Naive thymus-derived CD8-positive, alpha-beta T cell (primary cell): ENCODE measurements at regions not wholly inside any gene's neighbourhood (a gene's known extent, or its start where the extent isn't known, plus 50 kb on each side); places are given as distances from the start of the nearest gene placed in this dataset.
A peak's percentile ranks its signal among the peaks of the same experiment; 100 is the strongest.

Experiments
- ATAC-seq, 2 donors: fragments of 150-1000 bp; cut with Tn5 transposase in 1 of 2; sonication (Bioruptor Pico), chemical (Tn5 transposase) in 1 of 2; 1 replicate in 1 of 2; 2 replicates in 1 of 2; pipeline ENCODE4 v1.10.0; 2021; ENCODE audit warnings: mild to moderate bottlenecking in 2 of 2, moderate library complexity in 2 of 2
- POLR2A ChIA-PET: fragments of 350-600 bp; sonication (Branson Sonifier 250); formaldehyde crosslinking; loops from one replicate; lab custom pipeline; 2021; ENCODE audit warnings: antibody characterized with exemption; lab: Charles Lee
- DNase-seq, 10 donors: peaks; one replicate each; pipeline versions ENCODE4 v3.0.0 to v3.0.0-alpha.2; 2020 to 2022
- H3K27ac Mint-ChIP-seq, 10 donors: one replicate each; pipeline ENCODE4 v1.8.0; 2020 to 2022; ENCODE audit warnings: mild to moderate bottlenecking in 10 of 10, mixed read lengths in 10 of 10, moderate library complexity in 4 of 10, inconsistent platforms in 1 of 10
- H3K27me3 Mint-ChIP-seq, 5 donors: one replicate each; pipeline ENCODE4 v1.8.0; 2021 to 2022; ENCODE audit warnings: mixed read lengths in 5 of 5
- H3K36me3 Mint-ChIP-seq, 3 donors: one replicate each; pipeline ENCODE4 v1.8.0; 2020 to 2022; ENCODE audit warnings: mixed read lengths in 3 of 3, mild to moderate bottlenecking in 2 of 3, inconsistent platforms in 1 of 3
- H3K4me1 Mint-ChIP-seq, 4 donors: one replicate each; pipeline ENCODE4 v1.8.0; 2021 to 2022; ENCODE audit warnings: mixed read lengths in 4 of 4
- H3K4me3 Mint-ChIP-seq, 10 donors: one replicate each; pipeline ENCODE4 v1.8.0; 2020 to 2022; ENCODE audit warnings: mild to moderate bottlenecking in 10 of 10, mixed read lengths in 10 of 10, moderate library complexity in 6 of 10, inconsistent platforms in 1 of 10
- H3K9me3 Mint-ChIP-seq, 9 donors: one replicate each; pipeline ENCODE4 v1.8.0; 2020 to 2022; ENCODE audit warnings: mixed read lengths in 9 of 9, mild to moderate bottlenecking in 3 of 9, inconsistent platforms in 1 of 9, moderate library complexity in 1 of 9

DNA sequence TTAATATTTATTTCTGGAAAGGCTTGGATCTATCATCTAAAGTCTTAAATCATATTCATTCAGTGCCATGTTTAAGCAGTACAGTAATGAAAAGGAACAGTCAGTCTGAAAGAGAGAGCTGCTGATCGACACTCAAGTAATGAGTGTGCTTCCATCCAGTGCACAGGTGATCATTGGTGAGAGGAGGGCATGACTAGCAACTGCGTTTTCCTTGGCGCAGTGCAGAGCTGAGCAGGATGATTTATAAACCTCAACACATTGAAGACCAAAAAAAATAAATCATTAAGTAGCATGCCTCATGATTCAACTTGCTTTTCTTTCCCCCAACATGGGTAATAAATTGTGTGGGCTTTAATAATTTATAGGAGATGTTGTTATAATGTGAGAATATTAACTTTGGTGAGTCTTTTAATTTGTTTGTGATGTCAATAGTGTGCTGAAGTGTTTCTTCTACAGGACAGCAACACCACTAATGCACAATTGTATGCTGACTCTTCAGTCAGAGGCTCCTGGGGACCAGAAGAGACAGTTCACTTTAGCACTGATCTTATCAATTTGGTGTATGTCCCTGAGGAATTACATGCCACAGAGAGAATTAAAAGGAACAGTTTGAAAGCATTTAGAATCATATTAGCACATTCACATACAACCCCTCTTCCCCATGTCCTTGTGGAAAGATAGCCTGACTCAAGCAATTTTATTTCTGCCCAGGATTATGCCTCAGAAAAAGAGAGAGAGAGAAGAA lies 199.7 kb upstream of the ADGRL2 start:
- ATAC-seq = no peak
- Mint-ChIP-seq H3K4me1 (no peaks in the 10 kb centered on the region), H3K27ac (no peak overlapping the region), H3K4me3 (no peak overlapping the region), H3K9me3 (peaks cover 0 to 20% (median 0%) of the 10 kb centered on the region in 9 donors), H3K36me3 (no peaks in the 10 kb centered on the region), H3K27me3 (no peaks in the 10 kb centered on the region)
- POLR2A ChIA-PET = no interaction called here
- DNase-seq = no peak

DNA sequence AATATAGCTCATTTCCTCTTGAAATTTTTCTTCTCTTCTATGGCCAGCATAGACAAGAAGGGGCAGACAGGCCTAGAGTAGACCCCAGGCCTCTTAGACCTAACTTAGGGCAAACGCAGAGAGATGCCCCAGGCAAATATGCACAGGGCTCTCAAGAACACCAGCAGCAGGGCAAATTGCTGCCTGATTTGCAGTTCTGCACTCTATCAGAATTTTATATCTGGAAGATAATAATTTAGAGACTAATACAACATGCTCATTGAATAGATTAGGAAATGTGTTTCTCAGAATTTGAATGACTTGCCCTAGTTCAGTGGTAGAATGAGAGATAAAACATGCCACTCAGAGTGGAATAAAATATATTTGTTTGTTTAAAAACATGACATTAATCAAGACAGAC lies 200.4 kb upstream of the ADGRL2 start:
- ATAC-seq (no peak), DNase-seq (no peak)
- Mint-ChIP-seq H3K27ac (no peak overlapping the region), H3K9me3 (peaks cover 0 to 13% (median under 1%) of the 10 kb centered on the region in 9 donors), H3K36me3 (no peaks in the 10 kb centered on the region), H3K27me3 (no peaks in the 10 kb centered on the region), H3K4me1 (no peaks in the 10 kb centered on the region), H3K4me3 (no peak overlapping the region)
- POLR2A ChIA-PET = no interaction called here

DNA sequence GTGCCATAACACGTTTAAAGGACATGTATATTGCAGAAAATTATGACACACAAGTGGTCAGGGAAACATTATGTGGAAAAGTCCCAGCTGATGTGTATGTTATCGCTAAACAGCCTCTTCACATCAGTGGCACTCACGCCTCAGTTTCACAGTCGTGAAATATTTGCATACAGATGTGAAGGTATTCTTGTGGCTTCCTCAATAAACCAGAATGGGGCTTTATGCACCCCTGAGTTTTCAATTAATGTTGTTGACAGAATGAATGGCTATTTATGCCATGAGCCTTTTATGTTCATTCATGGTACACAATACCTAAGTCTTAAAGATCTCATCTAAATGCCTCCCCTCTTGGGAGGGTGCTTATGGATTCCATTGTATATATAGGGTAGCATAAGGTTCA lies 202.1 kb upstream of the ADGRL2 start:
- Mint-ChIP-seq H3K4me1 (no peaks in the 10 kb centered on the region), H3K9me3 (peaks cover 0 to 12% (median 2%) of the 10 kb centered on the region in 9 donors), H3K27ac (no peak overlapping the region), H3K27me3 (no peaks in the 10 kb centered on the region), H3K4me3 (no peak overlapping the region), H3K36me3 (no peaks in the 10 kb centered on the region)
- ATAC-seq = no peak
- POLR2A ChIA-PET = no interaction called here
- no peak for DNase-seq

DNA sequence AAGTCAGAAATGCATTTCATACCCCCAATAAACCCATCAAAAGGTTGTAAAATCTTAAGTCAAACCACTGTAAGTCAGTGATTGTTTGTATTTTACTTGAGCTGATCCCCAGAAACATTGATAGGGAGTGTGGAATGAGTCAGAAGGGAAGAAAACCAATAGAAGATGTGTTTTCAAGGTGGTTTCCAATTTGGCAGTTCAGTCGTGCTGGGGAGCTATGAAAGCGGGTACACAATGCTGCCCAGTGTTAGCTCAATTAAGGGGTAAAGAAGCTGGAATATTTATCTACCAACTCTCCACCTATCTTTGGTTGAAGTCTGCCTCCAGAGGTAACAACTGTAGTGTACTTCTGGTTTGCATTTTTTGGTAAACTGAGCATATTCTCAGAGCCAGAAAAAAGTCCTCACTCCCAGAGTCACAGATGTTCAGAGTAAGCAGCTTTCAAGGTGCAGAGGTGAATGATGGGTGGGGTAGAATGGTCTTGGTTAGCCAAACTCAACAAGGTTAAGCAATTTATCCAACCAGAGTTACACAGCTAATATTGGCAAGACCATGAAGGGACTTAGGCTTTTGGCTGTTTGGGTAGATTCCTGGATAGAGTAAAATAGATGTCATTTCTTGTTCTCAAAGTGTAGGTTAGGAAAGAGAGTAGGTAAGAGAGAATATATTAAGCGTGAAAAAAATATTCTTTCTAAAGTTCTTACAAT lies 202.9 kb upstream of the ADGRL2 start:
- no peaks in the 10 kb centered on the region for H3K27me3 Mint-ChIP-seq
- ATAC-seq (no peak), DNase-seq (no peak)

DNA sequence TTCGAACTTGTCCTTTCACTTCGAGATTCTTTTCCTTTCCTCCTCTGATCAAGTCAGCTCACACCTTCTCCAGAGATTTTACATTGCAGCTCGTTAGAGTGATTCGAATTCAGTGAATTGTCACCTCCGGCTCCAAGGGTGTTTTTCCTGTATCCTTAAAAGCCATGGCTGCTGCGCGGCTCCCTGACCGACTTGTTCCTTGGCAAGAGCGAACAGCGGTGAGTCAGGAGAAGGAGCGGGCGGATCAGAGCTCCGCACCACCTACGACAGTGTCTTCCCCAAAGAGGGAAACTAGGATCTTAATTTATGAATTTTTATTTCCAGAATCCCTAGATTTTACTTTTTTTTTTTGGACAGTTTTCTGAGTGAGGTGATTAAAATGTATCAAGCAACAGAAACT lies 204.4 kb upstream of the ADGRL2 start:
- no peaks in the 10 kb centered on the region for H3K4me1 Mint-ChIP-seq
- peaks cover 0 to 12% (median 0%) of the 10 kb centered on the region in 9 donors for H3K9me3 Mint-ChIP-seq
- ATAC-seq (no peak), DNase-seq (no peak)
- no peaks in the 10 kb centered on the region for H3K36me3 Mint-ChIP-seq
- no peak overlapping the region for H3K27ac Mint-ChIP-seq
- POLR2A ChIA-PET = no interaction called here
- H3K4me3 Mint-ChIP-seq = no peak overlapping the region
- H3K27me3 Mint-ChIP-seq = no peaks in the 10 kb centered on the region

More for the DNA sequence above, 202.9 kb upstream of the ADGRL2 start:
- Mint-ChIP-seq H3K4me1 (no peaks in the 10 kb centered on the region), H3K9me3 (peaks cover 0 to 12% (median 0%) of the 10 kb centered on the region in 9 donors), H3K4me3 (no peak overlapping the region), H3K36me3 (no peaks in the 10 kb centered on the region), H3K27ac (no peak overlapping the region)
- POLR2A ChIA-PET = no interaction called here

DNA sequence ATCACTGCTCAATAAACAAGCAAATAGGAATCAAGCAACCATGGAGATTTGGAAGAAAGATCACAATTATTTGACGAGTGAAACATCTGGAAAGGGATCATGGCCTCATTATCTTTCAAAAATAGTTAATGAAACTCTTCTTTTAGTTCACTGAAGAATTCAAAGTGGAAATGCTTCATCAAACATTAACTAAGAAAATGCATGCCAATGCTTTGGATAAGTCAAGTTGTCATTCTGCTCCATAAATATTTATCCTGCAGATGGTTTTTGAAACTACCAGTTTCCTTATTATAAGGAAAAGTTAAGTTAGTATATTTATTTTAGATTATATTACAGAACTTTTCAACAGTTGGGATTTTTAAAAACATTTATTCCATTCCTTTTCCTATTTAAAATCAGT lies 206.5 kb upstream of the ADGRL2 start:
- POLR2A ChIA-PET = no interaction called here

DNA sequence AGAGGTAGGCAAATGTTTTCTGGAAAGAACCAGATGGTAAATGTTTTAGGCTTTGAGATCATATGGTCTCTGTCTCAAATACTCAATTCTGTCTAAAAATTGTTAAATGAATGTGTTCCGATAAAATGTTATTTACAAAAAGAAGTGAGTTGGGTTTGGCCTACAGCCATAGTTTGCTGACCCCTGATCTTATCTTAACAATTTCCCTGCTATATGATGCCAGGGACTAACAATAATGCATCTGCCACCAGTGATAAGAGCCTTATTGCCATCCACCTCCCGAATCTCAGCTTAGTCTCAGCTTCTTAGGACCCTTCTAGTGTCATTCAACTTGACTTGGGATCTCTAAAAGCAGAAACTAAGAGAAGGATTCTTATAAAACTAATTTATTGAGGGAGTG lies 208.5 kb upstream of the ADGRL2 start:
- no peak for ATAC-seq
- Mint-ChIP-seq H3K9me3 (peaks cover 0 to 11% (median 0%) of the 10 kb centered on the region in 9 donors), H3K27ac (no peak overlapping the region), H3K27me3 (no peaks in the 10 kb centered on the region), H3K4me3 (no peak overlapping the region), H3K4me1 (no peaks in the 10 kb centered on the region), H3K36me3 (no peaks in the 10 kb centered on the region)
- POLR2A ChIA-PET = no interaction called here
- no peak for DNase-seq

More for the DNA sequence above, 206.5 kb upstream of the ADGRL2 start:
- Mint-ChIP-seq H3K4me1 (no peaks in the 10 kb centered on the region), H3K9me3 (peaks cover 0 to 24% (median 0%) of the 10 kb centered on the region in 9 donors), H3K27ac (no peak overlapping the region), H3K4me3 (no peak overlapping the region), H3K27me3 (no peaks in the 10 kb centered on the region), H3K36me3 (no peaks in the 10 kb centered on the region)
- ATAC-seq (no peak), DNase-seq (no peak)

DNA sequence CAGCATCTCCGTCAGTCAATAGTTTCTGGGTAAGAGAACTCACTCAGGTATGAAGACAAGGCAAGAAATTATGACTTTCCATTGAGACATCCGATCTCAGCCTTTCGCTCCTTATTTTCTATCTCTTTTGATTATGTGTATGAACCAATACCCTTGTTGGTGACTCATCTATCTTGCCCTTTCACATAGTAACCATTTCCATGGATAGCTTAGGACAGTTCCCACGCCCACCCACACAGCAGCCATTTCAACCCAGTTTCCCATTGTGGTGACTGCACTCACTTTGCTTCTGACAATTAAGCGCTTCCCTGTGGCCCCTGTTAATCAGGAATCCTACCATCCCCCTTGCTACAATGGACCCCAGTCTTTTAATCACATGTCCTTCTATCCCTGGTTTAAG lies 210.6 kb upstream of the ADGRL2 start:
- Mint-ChIP-seq H3K4me1 (no peaks in the 10 kb centered on the region), H3K27me3 (no peaks in the 10 kb centered on the region), H3K9me3 (peaks cover 0 to 12% (median 0%) of the 10 kb centered on the region in 9 donors), H3K36me3 (no peaks in the 10 kb centered on the region), H3K27ac (peak overlapping the region in 1 of 10 donors; percentile 73), H3K4me3 (no peak overlapping the region)
- DNase-seq (no peak), ATAC-seq (no peak)
- POLR2A ChIA-PET = no interaction called here

DNA sequence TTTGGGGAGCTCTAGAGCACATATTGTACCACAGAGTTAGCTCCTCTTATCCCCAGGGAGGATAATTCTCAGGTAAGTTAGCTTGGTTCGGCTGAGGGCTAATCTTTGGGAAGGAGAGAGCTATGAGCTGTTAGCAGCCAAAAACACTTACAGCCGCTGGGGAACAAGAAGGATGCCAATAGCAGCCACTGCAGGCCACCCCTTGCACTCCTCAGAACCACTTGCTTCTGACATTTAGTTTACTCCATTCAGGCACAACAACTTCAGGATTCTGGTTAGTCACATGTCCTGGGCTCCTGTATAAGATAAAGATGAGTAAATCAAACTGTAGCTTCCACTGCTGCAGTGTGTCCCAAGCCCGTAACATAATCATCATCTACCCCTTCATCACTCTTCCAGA lies 212.6 kb upstream of the ADGRL2 start:
- ATAC-seq (no peak), DNase-seq (no peak)
- Mint-ChIP-seq H3K4me3 (no peak overlapping the region), H3K36me3 (no peaks in the 10 kb centered on the region), H3K4me1 (no peaks in the 10 kb centered on the region), H3K27ac (no peak overlapping the region), H3K27me3 (no peaks in the 10 kb centered on the region), H3K9me3 (peaks cover 0 to 12% (median 0%) of the 10 kb centered on the region in 9 donors)
- POLR2A ChIA-PET = no interaction called here

DNA sequence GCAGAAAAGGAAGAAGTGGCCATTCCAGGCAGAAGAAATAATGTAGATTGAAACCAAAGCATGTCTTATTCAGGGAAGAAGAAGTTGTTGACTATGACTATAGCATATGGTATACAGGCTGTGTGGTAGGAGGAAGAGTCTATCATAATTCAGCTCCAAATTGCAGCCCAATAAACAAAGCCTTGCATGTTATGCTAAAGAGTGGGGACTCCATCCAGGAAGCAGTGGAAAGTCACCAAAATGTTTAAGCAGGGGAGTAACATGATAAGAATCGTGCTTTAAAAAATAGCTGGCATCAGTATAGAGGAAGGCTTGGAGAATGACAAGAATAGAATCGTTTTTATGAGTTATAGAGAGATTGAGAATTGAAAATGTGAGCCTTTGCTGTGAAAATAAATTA lies 213.3 kb upstream of the ADGRL2 start:
- DNase-seq = no peak
- Mint-ChIP-seq H3K27ac (no peak overlapping the region), H3K36me3 (no peaks in the 10 kb centered on the region), H3K9me3 (peaks cover 0 to 12% (median 0%) of the 10 kb centered on the region in 9 donors), H3K4me1 (no peaks in the 10 kb centered on the region), H3K27me3 (no peaks in the 10 kb centered on the region), H3K4me3 (no peak overlapping the region)
- POLR2A ChIA-PET = no interaction called here
- ATAC-seq = no peak

DNA sequence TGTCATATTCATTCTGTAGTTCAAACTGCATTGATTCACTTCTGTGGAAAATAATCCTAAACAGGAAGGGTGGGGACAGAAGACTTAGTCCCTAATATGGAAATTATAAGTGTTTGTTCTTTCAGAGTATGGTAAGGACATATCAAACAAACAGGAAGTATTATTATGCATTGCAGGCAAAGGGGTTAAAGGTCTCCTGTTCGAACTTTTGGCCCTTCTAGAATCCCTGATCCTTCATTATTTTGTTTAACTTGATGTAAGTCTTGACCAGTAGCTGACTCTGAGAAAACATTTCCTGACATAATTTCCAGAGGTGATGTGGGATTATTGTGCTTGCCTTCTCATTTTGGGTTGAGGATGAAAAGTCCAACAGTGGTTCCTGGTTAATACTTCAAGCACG lies 215.4 kb upstream of the ADGRL2 start:
- POLR2A ChIA-PET = no interaction called here
- peaks cover 0 to 1% (median 0%) of the 10 kb centered on the region in 5 donors for H3K27me3 Mint-ChIP-seq
- H3K9me3 Mint-ChIP-seq = peaks cover 0 to 8% (median 0%) of the 10 kb centered on the region in 9 donors
- no peak overlapping the region for H3K27ac Mint-ChIP-seq
- no peaks in the 10 kb centered on the region for H3K36me3 Mint-ChIP-seq
- no peaks in the 10 kb centered on the region for H3K4me1 Mint-ChIP-seq
- ATAC-seq = no peak
- H3K4me3 Mint-ChIP-seq = no peak overlapping the region
- DNase-seq = no peak

DNA sequence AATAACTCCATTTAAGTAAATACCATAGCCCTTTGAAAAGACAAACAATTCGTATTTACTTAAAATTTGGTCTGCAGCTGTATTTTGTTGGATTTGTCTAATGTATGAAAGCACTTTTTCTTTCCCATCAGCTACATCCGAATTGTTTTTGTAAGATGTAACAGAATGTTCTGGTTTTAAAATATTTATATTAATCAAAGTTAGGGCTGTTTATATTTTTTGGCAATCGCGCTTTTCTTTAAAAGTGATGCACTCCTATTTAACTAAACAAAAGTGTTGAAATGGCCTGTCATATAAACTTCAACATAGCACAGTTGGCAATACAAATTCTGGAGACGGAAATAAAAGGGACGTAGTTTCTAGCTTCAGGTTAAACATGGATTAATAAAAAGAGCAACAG lies 216.3 kb upstream of the ADGRL2 start:
- ATAC-seq = no peak
- Mint-ChIP-seq H3K9me3 (peaks cover 0 to 4% (median 0%) of the 10 kb centered on the region in 9 donors), H3K4me1 (no peaks in the 10 kb centered on the region), H3K4me3 (no peak overlapping the region), H3K27ac (no peak overlapping the region), H3K27me3 (peaks cover 0 to 4% (median 0%) of the 10 kb centered on the region in 5 donors), H3K36me3 (no peaks in the 10 kb centered on the region)
- DNase-seq = no peak
- POLR2A ChIA-PET = no interaction called here

DNA sequence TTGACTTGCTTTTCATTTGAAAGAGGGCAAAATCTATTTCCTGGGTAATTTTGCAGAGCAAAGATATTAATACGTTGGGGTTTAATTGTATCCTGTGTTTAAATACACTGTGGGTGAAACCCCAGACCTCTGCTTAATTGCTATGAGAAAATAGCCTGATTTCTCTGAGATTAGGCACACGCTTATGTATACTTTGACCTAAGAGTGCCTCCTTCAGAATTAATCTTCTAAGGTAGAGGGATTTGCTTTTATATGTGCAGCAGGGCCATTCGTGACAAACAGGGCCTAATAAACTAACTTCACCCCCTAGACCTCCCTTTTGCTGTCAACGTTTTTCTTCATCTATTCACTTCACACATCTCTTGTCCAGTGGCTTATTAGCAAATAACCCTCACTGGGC lies 216.9 kb upstream of the ADGRL2 start:
- POLR2A ChIA-PET = no interaction called here
- no peak for ATAC-seq
- Mint-ChIP-seq H3K27me3 (peaks cover 0 to 4% (median 0%) of the 10 kb centered on the region in 5 donors), H3K4me3 (no peak overlapping the region), H3K4me1 (no peaks in the 10 kb centered on the region), H3K36me3 (no peaks in the 10 kb centered on the region), H3K9me3 (peaks cover 0 to 4% (median 0%) of the 10 kb centered on the region in 9 donors), H3K27ac (no peak overlapping the region)
- no peak for DNase-seq
